ENCODE measurements at regions not wholly inside any gene's neighbourhood (a gene's known extent, or its start where the extent isn't known, plus 50 kb on each side); places are given as distances from the start of the nearest gene placed in this dataset.
A peak's percentile ranks its signal among the peaks of the same experiment; 100 is the strongest.

DNA sequence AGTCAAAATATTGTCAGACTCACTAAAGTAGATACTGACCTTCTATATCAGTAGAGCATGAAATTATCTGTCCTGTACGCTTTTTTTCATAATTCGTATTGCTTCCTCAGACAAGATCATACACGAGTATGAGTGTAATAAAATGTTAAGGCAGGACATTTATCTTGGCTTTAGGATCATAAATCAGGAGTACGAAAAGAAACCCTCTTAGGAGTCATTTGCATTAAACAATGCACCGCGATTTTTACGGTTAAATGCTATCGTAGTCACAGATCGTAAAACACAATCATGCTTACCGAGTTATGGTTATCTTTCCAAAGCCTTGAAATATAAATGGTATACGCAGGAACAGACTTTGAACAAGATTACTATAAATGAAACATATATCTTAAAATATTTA is 510.3 kb upstream of the ROBO1 start:
- DNase-seq: no peak

DNA sequence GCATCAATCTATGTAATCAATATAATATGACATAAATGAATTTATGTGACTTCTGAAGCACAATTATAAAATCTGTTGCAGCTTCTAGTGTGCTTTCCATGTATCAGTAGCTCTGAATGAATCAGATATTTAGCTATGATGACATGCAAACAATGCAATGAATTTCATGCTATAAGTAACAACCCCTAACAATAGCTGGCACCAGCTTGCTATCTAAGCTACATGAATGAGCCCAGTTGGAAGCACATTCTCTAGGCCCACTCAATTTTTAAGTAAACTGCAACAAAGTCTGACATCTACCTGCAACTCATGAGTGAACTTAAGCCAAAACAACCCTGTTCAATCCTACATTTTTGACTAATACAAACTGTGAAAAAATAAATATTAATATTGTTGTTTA is 507.3 kb upstream of the ROBO1 start:
- DNase-seq: no peak

DNA sequence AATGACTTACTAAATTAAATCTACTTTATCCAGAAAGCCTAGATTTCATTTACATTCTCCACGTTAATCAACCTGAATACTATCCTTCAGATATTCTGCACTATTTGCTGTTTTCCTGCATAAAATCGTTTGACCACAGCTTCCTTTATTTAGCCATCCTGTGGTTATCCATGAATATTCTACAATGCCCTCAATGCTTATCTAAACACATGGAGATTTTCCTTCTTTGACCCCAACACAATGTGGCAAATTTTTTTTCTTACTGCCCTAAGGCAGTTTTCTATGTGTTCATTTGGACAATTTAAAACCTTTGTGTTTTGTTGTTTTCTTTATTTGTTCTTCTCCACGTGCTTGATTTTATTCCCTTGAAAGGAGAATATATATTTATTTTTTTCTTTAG is 495.5 kb upstream of the ROBO1 start:
- no peak for DNase-seq

DNA sequence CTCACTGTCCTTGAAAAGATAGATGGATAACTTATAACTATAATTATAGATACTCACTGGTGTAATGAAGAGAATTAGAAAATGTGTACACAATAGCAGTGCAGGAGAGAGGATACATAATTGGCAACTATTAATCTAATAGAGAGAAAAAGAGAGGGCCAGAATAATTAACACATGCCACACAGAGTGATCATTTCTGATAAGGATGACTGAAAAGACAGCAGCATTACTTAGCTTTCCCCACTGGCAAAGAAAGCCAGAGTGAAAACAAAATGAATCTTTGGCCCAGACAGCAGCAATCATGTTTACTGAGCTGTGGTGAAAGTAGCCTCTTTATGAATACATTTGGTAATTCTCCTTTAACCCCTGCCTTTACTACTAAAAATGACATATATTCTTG is 493.3 kb upstream of the ROBO1 start:
- no peak for DNase-seq

DNA sequence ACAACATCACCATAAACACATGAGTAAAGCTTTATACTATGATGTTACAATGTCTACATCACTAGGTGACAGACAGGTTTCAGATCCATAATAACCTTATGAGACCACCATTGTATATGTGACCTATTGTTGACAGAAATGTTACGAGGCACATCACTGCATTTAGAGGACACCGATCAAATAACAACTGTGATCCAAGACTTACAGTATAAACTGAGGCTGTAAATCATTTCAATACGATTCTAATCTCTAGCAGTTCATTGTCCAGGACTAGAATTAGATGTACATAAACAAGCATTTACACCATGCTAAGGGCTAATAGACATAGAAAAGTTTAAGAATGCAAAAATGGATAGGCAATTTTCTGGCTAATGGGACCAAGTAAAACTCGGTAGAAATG is 491.9 kb upstream of the ROBO1 start:
- DNase-seq: no peak

DNA sequence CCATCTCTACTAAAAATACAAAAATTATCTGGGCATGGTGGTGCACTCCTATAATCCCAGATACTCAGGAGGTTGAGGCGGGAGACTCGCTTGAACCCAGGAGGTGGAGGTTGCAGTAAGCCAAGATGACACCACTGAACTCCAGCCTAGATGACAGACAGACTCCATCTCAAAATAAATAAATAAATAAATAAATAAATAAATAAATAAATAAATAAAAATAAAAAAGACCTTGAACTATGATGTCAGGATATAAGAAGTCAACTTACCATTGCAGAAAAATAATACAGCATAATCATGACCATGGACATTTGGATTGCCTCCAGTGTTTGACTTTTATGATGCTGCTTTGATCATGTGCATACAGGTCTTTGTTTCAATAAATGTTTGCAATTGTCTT is 484.3 kb upstream of the ROBO1 start:
- DNase-seq: no peak

DNA sequence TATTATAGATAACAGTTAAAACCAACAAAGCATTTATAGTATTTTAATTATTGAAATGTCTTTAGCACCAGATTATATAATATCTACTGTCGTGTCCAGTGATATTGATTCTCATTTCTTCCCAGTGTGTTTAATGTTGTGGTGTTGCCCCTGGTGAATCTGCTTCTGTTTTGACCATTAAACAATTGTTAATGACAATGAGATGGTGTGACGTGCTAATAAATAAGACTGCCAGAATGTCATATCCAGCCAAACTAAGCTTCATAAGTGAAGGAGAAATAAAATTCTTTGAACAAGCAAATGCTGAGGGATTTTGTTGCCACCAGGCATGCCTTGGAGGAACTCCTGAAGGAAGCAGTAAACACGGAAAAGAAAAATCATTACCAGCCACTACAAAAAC is 480.0 kb upstream of the ROBO1 start:
- no peak for DNase-seq

DNA sequence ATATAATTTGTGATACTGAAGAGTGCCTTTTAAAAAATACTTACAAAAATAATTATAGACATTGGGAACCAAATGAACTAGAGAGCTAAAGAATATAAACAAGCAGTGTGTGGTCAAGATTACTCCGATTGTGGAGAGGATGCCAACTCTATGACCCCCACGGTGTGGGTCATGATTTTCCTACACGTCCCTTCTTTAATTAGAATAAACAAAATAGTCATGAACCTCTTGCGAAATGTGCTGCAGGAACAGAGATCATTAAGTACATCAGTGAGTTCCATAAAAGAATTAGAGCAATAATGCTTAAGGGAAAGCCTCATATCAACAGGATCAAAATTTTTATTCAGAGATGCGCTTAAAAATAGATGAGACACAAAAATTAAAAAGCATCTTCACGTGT is 476.6 kb upstream of the ROBO1 start:
- DNase-seq: no peak

DNA sequence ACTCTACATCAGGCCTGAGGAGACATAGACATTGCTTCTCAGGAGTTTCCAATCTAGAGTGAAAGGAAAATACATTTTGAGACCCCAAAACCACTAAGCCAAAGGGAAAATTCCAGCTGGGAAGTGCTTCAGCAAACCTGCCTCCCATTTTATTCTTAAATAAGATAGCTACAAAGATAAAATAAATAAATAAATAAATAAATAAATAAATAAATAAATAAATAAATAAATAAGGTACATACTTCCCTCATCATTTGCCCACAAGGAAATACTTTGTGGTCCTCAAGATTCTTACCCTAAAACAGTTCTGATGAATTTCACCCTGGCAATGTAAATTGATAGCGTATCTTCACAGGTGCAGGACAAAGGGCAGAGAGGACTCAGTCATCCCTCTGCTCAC is 474.0 kb upstream of the ROBO1 start:
- no peak for DNase-seq

DNA sequence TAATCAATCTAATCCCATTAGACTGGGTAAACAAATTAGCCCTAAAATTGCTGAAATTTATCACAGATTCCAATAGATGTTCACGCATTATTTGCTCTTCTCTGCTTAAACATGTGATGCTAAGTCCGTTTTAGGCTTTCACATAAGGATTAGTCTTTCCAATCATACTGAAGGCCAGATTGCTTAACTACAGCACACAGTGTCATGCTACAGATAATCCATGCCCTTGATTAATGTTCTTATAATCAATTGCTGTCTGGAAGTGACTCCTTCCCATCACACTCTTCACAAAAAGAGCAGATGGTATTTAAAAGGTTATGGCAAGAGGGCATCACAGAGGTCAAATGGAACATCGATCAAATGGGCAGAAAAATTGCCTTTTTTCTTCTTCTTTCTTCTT is 471.5 kb upstream of the ROBO1 start:
- DNase-seq: no peak

DNA sequence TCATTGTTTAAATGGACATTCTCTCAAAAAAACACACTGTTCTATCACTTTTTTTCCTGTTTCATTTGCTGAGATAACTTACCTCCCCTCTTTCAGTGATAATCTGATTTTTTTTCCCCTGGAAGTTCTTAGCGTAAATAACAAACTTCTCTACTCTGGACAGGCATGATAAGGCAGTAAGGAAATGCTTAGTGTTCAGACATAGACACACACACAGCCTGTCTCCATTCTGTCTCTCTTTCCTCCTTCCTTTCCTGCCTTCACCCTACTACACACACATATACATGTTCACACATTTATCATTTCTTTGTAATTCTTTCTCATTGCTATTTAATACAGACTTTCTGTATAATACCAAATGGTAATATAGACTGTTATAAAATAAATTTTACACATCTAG is 470.8 kb upstream of the ROBO1 start:
- DNase-seq: no peak

DNA sequence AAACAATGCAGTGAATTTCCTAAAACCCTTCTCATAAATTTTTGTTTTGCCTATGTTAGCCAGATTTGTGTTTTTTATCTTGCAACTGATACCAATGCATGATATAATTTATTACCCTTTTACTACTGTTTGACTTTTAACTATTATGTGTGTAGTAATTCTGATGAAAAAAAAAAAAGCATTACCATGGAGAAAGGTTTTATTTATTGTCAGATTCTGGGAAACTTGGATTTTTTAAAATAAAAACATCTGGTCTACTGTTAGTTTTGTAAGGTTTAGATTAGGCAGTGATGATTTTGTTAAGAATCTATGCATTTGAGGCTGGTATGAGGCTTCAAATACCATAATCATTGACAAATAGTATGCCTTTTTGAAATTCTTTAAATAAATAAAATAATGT is 470.4 kb upstream of the ROBO1 start:
- no peak for DNase-seq

DNA sequence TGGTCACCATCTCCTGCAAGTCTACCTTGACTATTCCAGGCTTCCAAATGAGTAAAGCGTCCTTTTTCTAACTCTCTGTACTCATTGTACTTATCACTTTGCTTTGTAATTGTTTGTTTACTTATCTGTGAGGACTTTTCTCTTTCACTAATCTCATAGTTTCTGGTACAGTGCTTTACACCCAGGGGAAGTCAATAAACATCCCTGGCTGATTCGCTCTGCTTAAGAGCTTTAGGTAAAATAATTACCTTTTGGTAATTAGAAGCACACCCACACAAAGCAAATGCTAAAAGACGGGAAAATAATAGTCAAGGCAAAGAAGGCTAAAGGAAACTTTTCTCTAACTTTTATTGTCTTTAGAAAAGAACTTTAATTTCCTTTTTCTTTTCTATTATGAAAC is 466.9 kb upstream of the ROBO1 start:
- DNase-seq: no peak

DNA sequence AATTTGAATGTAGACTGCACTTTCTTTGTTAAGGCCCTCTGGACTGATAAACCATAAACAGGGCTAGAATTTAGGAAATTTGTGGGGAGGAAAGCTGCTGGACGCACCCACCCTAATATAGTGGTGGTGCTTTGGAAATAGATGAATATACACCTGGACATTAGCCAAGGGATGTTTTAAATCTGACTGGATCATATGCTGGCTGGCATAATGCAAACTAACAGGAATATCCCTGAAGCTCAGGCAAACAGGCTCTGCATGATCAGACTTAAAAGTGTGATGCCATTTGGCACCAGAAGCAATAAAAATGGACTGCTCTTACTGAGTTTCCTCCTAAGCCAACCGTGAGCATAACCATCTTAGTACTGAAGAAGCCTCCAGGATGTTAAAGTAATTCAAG is 465.8 kb upstream of the ROBO1 start:
- DNase-seq: no peak

DNA sequence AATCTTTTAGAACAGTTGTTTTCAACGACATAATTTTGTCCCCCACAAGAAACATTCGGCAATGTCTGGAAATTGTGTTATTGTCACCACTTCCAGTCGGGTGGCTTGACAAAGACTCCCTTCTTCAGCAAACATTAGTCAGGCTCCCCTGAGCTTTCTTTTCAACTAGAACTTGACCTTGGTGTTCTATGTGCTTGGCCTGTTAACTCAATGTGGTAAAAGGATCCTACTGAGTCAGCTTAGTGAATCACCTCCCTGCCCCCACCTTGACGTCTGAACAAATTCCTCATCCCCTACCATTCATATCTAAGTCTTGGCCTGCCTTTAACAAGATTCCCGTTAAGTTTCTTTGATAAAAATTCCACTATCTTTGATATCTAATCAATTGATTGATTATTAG is 465.0 kb upstream of the ROBO1 start:
- DNase-seq: no peak

DNA sequence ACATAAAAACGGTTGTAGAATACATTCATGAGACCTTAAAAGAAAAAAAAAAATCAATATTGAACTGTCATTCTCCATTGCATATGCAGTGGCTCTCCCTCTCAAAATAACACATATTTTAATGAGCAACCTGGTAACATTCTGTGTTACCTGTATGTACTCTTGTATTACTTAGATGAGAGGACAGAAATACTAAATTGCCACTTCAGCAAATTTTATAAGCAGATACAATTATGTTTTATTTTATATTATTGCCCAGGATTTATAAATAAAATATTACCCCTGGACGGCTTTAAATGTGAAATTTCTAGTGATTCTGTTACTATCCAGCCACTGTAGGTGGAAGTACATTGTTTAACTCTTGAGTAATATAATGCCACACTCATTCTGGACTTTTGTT is 463.2 kb upstream of the ROBO1 start:
- DNase-seq: no peak

DNA sequence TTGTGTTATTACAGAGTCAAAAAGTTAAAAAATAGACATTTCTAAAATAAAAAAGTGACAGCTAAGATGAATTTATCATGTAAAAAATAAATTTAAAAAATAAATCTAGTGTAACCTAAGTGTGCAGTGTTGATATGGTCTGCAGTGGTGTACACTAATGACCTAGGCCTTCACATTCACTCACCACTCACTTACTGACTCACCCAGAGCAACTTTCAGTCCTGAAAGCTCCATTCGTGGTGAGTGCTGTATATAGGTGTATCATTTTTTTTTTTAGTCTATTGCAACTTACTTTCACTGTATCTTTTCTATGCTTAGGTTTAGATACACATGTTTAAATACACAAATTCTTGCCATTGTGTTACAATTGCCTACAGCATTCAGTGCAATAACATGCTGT is 459.4 kb upstream of the ROBO1 start:
- DNase-seq: no peak

DNA sequence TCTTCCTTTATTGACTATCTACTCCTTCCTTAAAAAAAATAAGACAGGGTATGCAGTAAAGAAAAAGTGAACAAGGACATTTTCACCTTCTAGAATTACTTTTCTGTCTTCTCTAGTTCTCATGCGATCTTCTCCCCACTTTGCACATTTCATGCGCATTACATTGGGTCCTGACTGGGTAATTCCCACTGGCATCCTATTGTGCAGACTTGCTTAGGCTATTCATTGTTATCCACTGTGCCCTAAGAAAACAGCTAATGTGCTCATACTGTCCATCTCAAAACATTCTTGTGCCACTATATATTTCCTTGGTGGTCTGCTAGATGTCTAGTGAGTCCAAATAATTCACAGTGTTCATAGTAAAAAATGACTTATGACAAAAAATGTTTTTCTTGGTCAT is 447.4 kb upstream of the ROBO1 start:
- no peak for DNase-seq

DNA sequence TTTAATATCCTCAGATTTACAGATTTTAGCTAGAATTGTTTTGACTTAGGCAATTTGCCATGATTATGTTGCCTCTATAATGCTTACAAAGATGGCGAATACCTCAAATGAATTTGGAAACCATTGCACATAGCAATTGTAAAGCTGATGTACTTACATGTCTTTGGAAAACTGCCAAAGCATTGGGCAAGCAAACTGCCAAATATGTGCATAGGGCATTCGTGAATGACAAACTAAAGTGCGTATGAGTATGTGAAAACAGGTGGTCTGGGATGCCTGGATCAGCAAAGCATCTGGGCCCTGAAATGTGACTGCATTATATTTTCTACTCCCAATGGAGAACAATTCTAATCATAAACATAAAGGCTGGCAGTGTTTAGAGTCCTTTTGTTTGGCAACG is 445.3 kb upstream of the ROBO1 start:
- DNase-seq: no peak

DNA sequence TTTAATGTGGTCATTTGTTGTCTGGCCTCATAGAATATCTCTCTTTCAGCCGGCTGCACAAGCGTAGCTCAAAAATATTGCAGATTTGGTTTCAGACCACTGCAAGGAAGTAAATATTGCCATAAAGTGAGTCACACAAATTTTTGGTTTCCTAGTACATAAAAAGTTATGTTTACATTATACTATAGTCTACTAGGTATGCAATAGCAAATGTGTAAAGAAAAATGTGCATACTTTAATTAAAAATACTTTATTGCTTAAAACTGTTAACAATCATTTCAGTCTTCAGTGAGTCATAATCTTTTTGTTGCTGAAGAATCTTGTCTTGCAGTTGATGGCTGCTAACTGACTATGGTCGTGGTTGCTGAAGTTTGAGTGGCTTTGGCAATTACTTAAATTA is 425.1 kb upstream of the ROBO1 start:
- DNase-seq: no peak

DNA sequence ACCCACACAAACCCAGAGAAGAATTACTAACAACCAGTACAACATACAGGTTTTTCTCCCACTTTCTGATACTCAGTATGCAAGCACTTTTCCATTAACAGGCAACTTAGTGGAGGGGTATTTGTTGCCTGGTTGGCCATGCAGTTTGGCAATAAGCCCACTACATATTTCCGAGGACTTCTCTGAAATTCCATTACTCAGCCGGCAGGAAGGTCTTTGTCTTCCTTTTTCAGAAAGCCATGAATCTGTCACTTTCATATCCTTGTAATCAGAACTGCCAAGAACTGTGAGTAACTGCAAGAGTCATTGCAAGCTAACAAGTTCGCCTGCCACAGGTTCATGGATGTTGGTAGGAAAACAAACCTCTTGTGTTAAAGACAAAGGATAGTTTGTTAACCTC is 422.3 kb upstream of the ROBO1 start:
- peak in 1 of 2 donors; percentile 3 for DNase-seq

DNA sequence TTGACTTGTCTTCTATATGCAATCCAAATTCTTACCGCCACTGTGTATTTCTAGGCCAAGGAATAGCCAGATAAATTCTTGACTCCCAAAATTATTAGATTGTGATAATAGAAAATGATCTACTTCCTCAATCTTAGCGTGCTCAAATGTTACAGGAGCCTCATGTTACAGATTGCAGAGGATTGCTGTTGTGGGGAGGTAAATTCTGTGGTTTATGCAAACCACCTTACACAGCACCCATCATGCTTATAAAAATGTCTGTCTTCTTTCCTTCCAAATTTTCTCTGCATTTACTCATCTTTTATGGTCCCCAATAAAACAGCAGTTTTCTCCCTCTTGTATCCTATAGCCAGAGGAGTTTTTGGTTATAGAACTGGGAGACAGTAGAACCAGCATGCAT is 420.2 kb upstream of the ROBO1 start:
- DNase-seq: no peak

DNA sequence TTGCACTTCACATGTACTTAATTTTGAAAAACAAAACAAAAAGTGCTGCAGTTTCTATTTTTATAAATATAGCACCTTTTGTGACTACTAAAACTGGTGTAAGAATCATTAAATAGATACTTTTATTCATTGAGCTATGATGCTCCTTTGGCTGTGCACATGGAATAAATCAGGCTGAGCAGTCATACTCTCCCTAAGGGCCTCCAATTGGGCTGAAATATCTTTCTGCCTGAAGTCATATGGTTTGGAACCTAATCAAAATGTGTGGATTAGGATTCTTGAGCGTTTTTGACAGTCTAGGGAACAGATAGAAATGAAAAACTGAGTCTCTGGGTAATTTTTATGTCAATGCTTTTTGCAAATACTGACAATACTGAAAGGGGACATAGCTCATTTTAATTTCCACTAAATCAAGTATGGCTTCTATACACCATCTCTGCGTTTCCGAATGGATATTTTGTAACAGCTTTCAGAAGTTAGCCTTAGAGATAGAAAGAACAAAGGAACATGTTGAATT is 392.2 kb upstream of the ROBO1 start:
- DNase-seq: no peak

DNA sequence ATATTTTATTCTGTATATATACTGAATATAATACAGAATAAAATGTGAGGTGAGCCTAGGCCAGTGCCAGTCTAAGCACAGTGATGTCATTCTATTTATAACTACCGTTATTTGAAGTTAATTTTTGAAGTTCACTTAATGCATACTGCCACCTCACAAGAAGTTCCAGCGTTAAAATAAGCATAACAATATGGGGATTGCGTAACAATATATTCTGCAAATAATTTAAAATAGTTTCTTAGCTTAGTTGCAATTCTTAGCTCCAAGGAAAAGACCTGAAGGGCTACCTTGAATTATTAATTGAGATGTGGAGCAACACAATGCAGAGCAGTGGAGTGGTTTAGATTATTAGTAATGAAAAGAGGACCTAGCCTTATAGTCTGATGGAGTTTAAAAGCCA is 390.5 kb upstream of the ROBO1 start:
- no peak for DNase-seq

DNA sequence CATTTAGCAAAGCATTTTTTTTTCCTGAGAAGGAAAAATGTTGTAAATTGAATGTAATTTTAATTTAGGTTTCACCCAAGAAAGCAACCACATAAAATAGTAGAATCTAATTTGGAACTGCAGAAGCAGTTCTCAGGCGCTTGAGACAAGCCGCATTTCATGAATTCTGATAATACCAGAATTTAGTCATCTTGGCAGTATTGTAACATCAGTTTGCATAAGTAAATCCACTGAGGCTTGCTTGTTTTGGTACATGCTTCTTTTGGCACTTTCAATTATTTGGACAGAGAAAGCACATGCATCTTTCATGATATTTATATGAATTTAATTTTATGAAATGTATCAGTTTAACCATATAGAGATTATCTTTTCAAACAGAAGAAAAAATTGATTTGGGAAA is 389.7 kb upstream of the ROBO1 start:
- DNase-seq: no peak

DNA sequence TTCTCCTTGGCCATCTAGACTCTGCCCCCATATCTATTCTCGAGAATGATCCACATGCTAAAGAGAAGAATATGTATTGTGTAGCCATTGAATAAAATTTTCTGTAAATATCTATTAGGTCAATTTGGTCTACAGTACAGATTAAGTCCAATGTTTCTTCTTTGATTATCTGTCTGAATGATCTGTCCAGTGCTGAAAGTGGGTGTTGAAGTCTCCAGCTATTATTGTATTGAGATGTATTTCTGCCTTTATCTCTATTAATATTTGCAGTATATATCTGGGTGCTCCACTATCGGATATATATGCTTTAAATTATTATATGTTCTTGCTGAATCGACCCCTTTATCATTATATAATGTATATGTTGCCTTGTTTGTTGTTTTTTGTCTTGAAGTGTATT is 384.9 kb upstream of the ROBO1 start:
- DNase-seq: no peak
